GM23248 (cell line): ENCODE measurements at regions not wholly inside any gene's neighbourhood (a gene's known extent, or its start where the extent isn't known, plus 50 kb on each side); places are given as distances from the start of the nearest gene placed in this dataset.

Experiments used
- EZH2 ChIP-seq: fragments of 200-600 bp; sonication (generic); IDR thresholded peaks from 2 replicates; pipeline ENCODE4 v1.6.1; 2018; ENCODE audit warnings: antibody characterized with exemption, mild to moderate bottlenecking; ENCODE audit not compliant: insufficient read depth, poor library complexity, severe bottlenecking
- EZH2phosphoT487 ChIP-seq: fragments of 200-600 bp; sonication (generic); IDR thresholded peaks from 2 replicates; pipeline ENCODE4 v1.6.1; 2018; ENCODE audit warnings: antibody characterized with exemption, moderate library complexity, mild to moderate bottlenecking, low read depth; ENCODE audit not compliant: insufficient read depth

DNA sequence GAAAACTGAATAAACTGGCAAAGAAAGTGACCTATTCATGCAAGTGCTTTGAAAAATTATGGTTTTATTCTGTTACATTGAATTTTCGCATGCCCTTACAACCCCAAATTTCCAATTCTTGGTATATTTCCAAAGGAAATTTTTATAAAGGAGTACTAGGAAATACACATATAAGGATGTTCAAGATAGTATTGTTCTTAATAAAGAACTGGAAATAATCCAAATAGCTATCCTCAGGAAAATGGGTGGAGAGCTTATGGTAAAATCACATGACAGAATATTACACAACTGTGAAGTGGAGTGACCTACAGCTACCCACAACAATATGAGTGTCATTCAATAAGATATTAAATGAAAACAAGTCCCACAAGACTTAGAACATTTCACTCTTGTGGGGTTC is 138.9 kb upstream of the BMPER start:
- TF ChIP-seq EZH2phosphoT487: no peak
- TF ChIP-seq EZH2: no peak
